ENCODE measurements at regions not wholly inside any gene's neighbourhood (a gene's known extent, or its start where the extent isn't known, plus 50 kb on each side); places are given as distances from the start of the nearest gene placed in this dataset.

- H3K9me2 ChIP-seq (replicated peaks; ENCODE audit: low read depth, low read length), result no peaks in the 10 kb centered on the region
- H3K4me1 ChIP-seq (ENCODE audit: insufficient read depth, low read length, poor library complexity, severe bottlenecking), result no peaks in the 10 kb centered on the region
- H4K20me1 ChIP-seq (ENCODE audit: insufficient read depth, low read length, poor library complexity, severe bottlenecking), result no peaks in the 10 kb centered on the region
- H3K9me3 ChIP-seq (ENCODE audit: insufficient read depth, low read depth, low read length), result no peaks in the 10 kb centered on the region
- no peaks in the 10 kb centered on the region for H3F3A ChIP-seq (ENCODE audit: low read depth)
- H3K4me3 ChIP-seq (ENCODE audit: low read length, poor library complexity, severe bottlenecking), result no peak overlapping the region
- TF ChIP-seq CTCF (conservative IDR thresholded peaks at IDR 0.05; ENCODE audit: low read length) (no peak), EZH2phosphoT487 (IDR thresholded peaks at IDR 0.05; ENCODE audit: borderline replicate concordance) (no peak)
- no peaks in the 10 kb centered on the region for H3K27me3 ChIP-seq (ENCODE audit: insufficient read depth, low read length, poor library complexity, severe bottlenecking)
- no peaks in the 10 kb centered on the region for H3K36me3 ChIP-seq (ENCODE audit: insufficient read depth, low read length)
- no peak overlapping the region for H3K4me2 ChIP-seq (ENCODE audit: low read depth, low read length, poor library complexity, severe bottlenecking)
- no peak overlapping the region for H3K9ac ChIP-seq (ENCODE audit: low read depth, low read length, poor library complexity, severe bottlenecking)
- no peaks in the 10 kb centered on the region for H3K79me2 ChIP-seq (ENCODE audit: insufficient read depth, low read length)
- H2AFZ ChIP-seq (ENCODE audit: low read length), result no peak overlapping the region
Measured at GRCh38 chr12:60262378-60262777, 666.5 kb downstream of the SLC16A7 start.

- no peak overlapping the region for H3K4me3 ChIP-seq (ENCODE audit: low read length, poor library complexity, severe bottlenecking)
- no peak overlapping the region for H3K4me2 ChIP-seq (ENCODE audit: low read depth, low read length, poor library complexity, severe bottlenecking)
- no peaks in the 10 kb centered on the region for H3K36me3 ChIP-seq (ENCODE audit: insufficient read depth, low read length)
- no peaks in the 10 kb centered on the region for H4K20me1 ChIP-seq (ENCODE audit: insufficient read depth, low read length, poor library complexity, severe bottlenecking)
- no peaks in the 10 kb centered on the region for H3K27me3 ChIP-seq (ENCODE audit: insufficient read depth, low read length, poor library complexity, severe bottlenecking)
- H3K79me2 ChIP-seq (ENCODE audit: insufficient read depth, low read length), result no peaks in the 10 kb centered on the region
- no peaks in the 10 kb centered on the region for H3K9me2 ChIP-seq (replicated peaks; ENCODE audit: low read depth, low read length)
- H3K9ac ChIP-seq (ENCODE audit: low read depth, low read length, poor library complexity, severe bottlenecking), result no peak overlapping the region
- TF ChIP-seq EZH2phosphoT487 (IDR thresholded peaks at IDR 0.05; ENCODE audit: borderline replicate concordance), result no peak
- TF ChIP-seq CTCF (conservative IDR thresholded peaks at IDR 0.05; ENCODE audit: low read length), result no peak
- no peaks in the 10 kb centered on the region for H3K4me1 ChIP-seq (ENCODE audit: insufficient read depth, low read length, poor library complexity, severe bottlenecking)
- no peak overlapping the region for H2AFZ ChIP-seq (ENCODE audit: low read length)
- no peaks in the 10 kb centered on the region for H3F3A ChIP-seq (ENCODE audit: low read depth)
- no peaks in the 10 kb centered on the region for H3K9me3 ChIP-seq (ENCODE audit: insufficient read depth, low read depth, low read length)
Measured at GRCh38 chr12:60263161-60263560, 667.3 kb downstream of the SLC16A7 start.

- Histone ChIP-seq H3K79me2 (ENCODE audit: insufficient read depth, low read length) (no peaks in the 10 kb centered on the region), H3K27me3 (ENCODE audit: insufficient read depth, low read length, poor library complexity, severe bottlenecking) (no peaks in the 10 kb centered on the region), H3K9me3 (ENCODE audit: insufficient read depth, low read depth, low read length) (no peaks in the 10 kb centered on the region), H3K4me3 (ENCODE audit: low read length, poor library complexity, severe bottlenecking) (no peak overlapping the region), H3K9me2 (replicated peaks; ENCODE audit: low read depth, low read length) (no peaks in the 10 kb centered on the region), H4K20me1 (ENCODE audit: insufficient read depth, low read length, poor library complexity, severe bottlenecking) (no peaks in the 10 kb centered on the region), H3F3A (ENCODE audit: low read depth) (no peaks in the 10 kb centered on the region), H2AFZ (ENCODE audit: low read length) (no peak overlapping the region), H3K4me1 (ENCODE audit: insufficient read depth, low read length, poor library complexity, severe bottlenecking) (no peaks in the 10 kb centered on the region), H3K9ac (ENCODE audit: low read depth, low read length, poor library complexity, severe bottlenecking) (no peak overlapping the region), H3K4me2 (ENCODE audit: low read depth, low read length, poor library complexity, severe bottlenecking) (no peak overlapping the region), H3K36me3 (ENCODE audit: insufficient read depth, low read length) (no peaks in the 10 kb centered on the region)
- no peak for TF ChIP-seq CTCF (conservative IDR thresholded peaks at IDR 0.05; ENCODE audit: low read length)
- no peak for TF ChIP-seq EZH2phosphoT487 (IDR thresholded peaks at IDR 0.05; ENCODE audit: borderline replicate concordance)
Measured at GRCh38 chr12:60263836-60264493, 668.1 kb downstream of the SLC16A7 start.

All from Loucy (cell line).